Astrocyte (in vitro differentiated cells and primary cell): ENCODE measurements at regions not wholly inside any gene's neighbourhood (a gene's known extent, or its start where the extent isn't known, plus 50 kb on each side); places are given as distances from the start of the nearest gene placed in this dataset.
"Not testable (repeated sequence)": the region's sequence is repeated elsewhere in the genome, so short reads cannot be mapped to it uniquely, and the experiment has no call there.

Experiments
- DNase-seq: peaks from one replicate; pipeline ENCODE4 v3.0.0-alpha.2; 2010; ENCODE audit warnings: low read depth
- FAIRE-seq: peaks from 2 replicates; lab custom pipeline; 2011; peaks lifted over from hg19 to GRCh38; lab: Jason Lieb, UNC
- H2AFZ ChIP-seq: 2 replicates; pipeline ENCODE4 v1.6.0; 2012; ENCODE audit warnings: low read depth, low read length, inconsistent platforms
- H3K27ac ChIP-seq: 2 replicates; pipeline ENCODE4 v1.5.1; 2011; ENCODE audit warnings: low read depth, low read length, inconsistent platforms
- H3K27me3 ChIP-seq: 2 replicates; pipeline ENCODE4 v1.6.0; 2011; ENCODE audit warnings: low read length, inconsistent platforms; ENCODE audit not compliant: insufficient read depth
- H3K36me3 ChIP-seq: 2 replicates; pipeline ENCODE4 v1.5.1; 2011; ENCODE audit warnings: low read length, inconsistent platforms; ENCODE audit not compliant: insufficient read depth
- H3K4me1 ChIP-seq: 2 replicates; pipeline ENCODE4 v1.5.1; 2011; ENCODE audit warnings: low read length, inconsistent platforms; ENCODE audit not compliant: insufficient read depth
- H3K4me2 ChIP-seq: 2 replicates; pipeline ENCODE4 v1.6.0; 2012; ENCODE audit warnings: low read length, inconsistent platforms
- H3K4me3 ChIP-seq: 2 replicates; pipeline ENCODE4 v1.5.1; 2011; ENCODE audit warnings: low read depth, mild to moderate bottlenecking, low read length, inconsistent platforms; ENCODE audit not compliant: insufficient read depth
- H3K79me2 ChIP-seq: 2 replicates; pipeline ENCODE4 v1.6.0; 2012; ENCODE audit warnings: mild to moderate bottlenecking, low read length, inconsistent platforms; ENCODE audit not compliant: insufficient read depth
- H3K9ac ChIP-seq: 2 replicates; pipeline ENCODE4 v1.6.0; 2012; ENCODE audit warnings: mild to moderate bottlenecking, low read length, inconsistent platforms
- H3K9me3 ChIP-seq: 2 replicates; pipeline ENCODE4 v1.5.1; 2012; ENCODE audit warnings: low read depth, mild to moderate bottlenecking, low read length, inconsistent platforms; ENCODE audit not compliant: insufficient read depth
- H4K20me1 ChIP-seq: 2 replicates; pipeline ENCODE4 v1.6.0; 2012; ENCODE audit warnings: low read length, inconsistent platforms; ENCODE audit not compliant: insufficient read depth
- H3K27ac Mint-ChIP-seq: one replicate; pipeline ENCODE4 v1.8.0; 2021; ENCODE audit warnings: mild to moderate bottlenecking, mixed read lengths; ENCODE audit not compliant: unreplicated experiment
- H3K27me3 Mint-ChIP-seq: one replicate; pipeline ENCODE4 v1.8.0; 2021; ENCODE audit warnings: low read depth, mixed read lengths; ENCODE audit not compliant: unreplicated experiment
- H3K36me3 Mint-ChIP-seq: one replicate; pipeline ENCODE4 v1.8.0; 2021; ENCODE audit warnings: low read depth, mixed read lengths; ENCODE audit not compliant: unreplicated experiment
- H3K4me1 Mint-ChIP-seq: one replicate; pipeline ENCODE4 v1.8.0; 2021; ENCODE audit warnings: low read depth, mixed read lengths; ENCODE audit not compliant: unreplicated experiment
- H3K4me3 Mint-ChIP-seq: one replicate; pipeline ENCODE4 v1.8.0; 2021; ENCODE audit warnings: mild to moderate bottlenecking, moderate library complexity, mixed read lengths; ENCODE audit not compliant: unreplicated experiment
- H3K9me3 Mint-ChIP-seq: one replicate; pipeline ENCODE4 v1.8.0; 2021; ENCODE audit warnings: mild to moderate bottlenecking, mixed read lengths; ENCODE audit not compliant: unreplicated experiment
- EZH2 ChIP-seq: IDR thresholded peaks from 2 replicates; pipeline ENCODE4 v1.6.1; 2012; ENCODE audit warnings: mild to moderate bottlenecking, low read length, inconsistent platforms; ENCODE audit not compliant: insufficient read depth
- TF ChIP-seq, protein P1 (sequence below): IDR thresholded peaks from 2 replicates; pipeline ENCODE4 v1.5.1; 2011; ENCODE audit warnings: low read depth, mild to moderate bottlenecking, inconsistent platforms, low read length, moderate library complexity; ENCODE audit not compliant: insufficient read depth

- H3K9me3 ChIP-seq = no peaks in the 10 kb centered on the region
- no peak overlapping the region for H3K4me3 ChIP-seq
- H3K4me1 Mint-ChIP-seq = peaks cover 6% of the 10 kb centered on the region
- H3K36me3 ChIP-seq = no peaks in the 10 kb centered on the region
- H4K20me1 ChIP-seq = no peaks in the 10 kb centered on the region
- FAIRE-seq (no peak), DNase-seq (no peak)
- no peak overlapping the region for H3K27ac Mint-ChIP-seq
- H3K79me2 ChIP-seq = no peaks in the 10 kb centered on the region
- no peak overlapping the region for H2AFZ ChIP-seq
- H3K9ac ChIP-seq = no peak overlapping the region
- no peaks in the 10 kb centered on the region for H3K27me3 Mint-ChIP-seq
- H3K4me3 Mint-ChIP-seq = no peak overlapping the region
- no peaks in the 10 kb centered on the region for H3K4me1 ChIP-seq
- H3K27me3 ChIP-seq = no peaks in the 10 kb centered on the region
- no peak overlapping the region for H3K4me2 ChIP-seq
- no peak for TF ChIP-seq EZH2
- TF ChIP-seq, protein P1, sequence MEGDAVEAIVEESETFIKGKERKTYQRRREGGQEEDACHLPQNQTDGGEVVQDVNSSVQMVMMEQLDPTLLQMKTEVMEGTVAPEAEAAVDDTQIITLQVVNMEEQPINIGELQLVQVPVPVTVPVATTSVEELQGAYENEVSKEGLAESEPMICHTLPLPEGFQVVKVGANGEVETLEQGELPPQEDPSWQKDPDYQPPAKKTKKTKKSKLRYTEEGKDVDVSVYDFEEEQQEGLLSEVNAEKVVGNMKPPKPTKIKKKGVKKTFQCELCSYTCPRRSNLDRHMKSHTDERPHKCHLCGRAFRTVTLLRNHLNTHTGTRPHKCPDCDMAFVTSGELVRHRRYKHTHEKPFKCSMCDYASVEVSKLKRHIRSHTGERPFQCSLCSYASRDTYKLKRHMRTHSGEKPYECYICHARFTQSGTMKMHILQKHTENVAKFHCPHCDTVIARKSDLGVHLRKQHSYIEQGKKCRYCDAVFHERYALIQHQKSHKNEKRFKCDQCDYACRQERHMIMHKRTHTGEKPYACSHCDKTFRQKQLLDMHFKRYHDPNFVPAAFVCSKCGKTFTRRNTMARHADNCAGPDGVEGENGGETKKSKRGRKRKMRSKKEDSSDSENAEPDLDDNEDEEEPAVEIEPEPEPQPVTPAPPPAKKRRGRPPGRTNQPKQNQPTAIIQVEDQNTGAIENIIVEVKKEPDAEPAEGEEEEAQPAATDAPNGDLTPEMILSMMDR = no peak
- no peak overlapping the region for H3K27ac ChIP-seq
- H3K9me3 Mint-ChIP-seq = no peaks in the 10 kb centered on the region
- H3K36me3 Mint-ChIP-seq = no peaks in the 10 kb centered on the region
Measured at GRCh38 chrX:65195621-65196020, 219.4 kb upstream of the ZC4H2 start.

GRCh38 chrX:65194547-65194946 is 218.3 kb upstream of the ZC4H2 start:
- no peak overlapping the region for H3K27ac Mint-ChIP-seq
- Histone ChIP-seq H3K79me2 (no peaks in the 10 kb centered on the region), H3K4me3 (no peak overlapping the region), H4K20me1 (no peaks in the 10 kb centered on the region), H2AFZ (no peak overlapping the region), H3K9me3 (no peaks in the 10 kb centered on the region), H3K36me3 (no peaks in the 10 kb centered on the region), H3K4me2 (no peak overlapping the region), H3K9ac (no peak overlapping the region), H3K4me1 (no peaks in the 10 kb centered on the region), H3K27me3 (no peaks in the 10 kb centered on the region), H3K27ac (no peak overlapping the region)
- H3K9me3 Mint-ChIP-seq = no peaks in the 10 kb centered on the region
- no peaks in the 10 kb centered on the region for H3K27me3 Mint-ChIP-seq
- H3K4me3 Mint-ChIP-seq = no peak overlapping the region
- FAIRE-seq (no peak), DNase-seq (no peak)
- H3K4me1 Mint-ChIP-seq = peaks cover 6% of the 10 kb centered on the region
- no peak for TF ChIP-seq EZH2
- TF ChIP-seq, protein P1 = no peak
- H3K36me3 Mint-ChIP-seq = no peaks in the 10 kb centered on the region

DNA sequence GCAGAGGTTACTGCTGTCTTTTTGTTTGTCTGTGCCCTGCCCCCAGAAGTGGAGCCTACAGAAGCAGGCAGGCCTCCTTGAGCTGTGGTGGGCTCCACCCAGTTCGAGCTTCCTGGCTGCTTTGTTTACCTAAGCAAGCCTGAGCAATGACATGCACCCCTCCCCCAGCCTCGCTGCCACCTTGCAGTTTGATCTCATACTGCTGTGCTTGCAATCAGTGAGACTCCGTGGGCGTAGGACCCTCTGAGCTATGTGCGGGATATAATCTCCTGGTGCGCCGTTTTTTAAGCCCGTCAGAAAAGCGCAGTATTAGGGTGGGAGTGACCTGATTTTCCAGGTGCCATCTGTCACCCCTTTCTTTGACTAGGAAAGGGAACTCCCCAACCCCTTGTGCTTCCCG is 187.1 kb upstream of the ZC4H2 start:
- not testable (repeated sequence) for H3K4me3 ChIP-seq, H3K79me2 ChIP-seq, H3K9me3 ChIP-seq, H3K27me3 Mint-ChIP-seq, H3K27me3 ChIP-seq, H2AFZ ChIP-seq, H3K4me1 ChIP-seq, H3K4me1 Mint-ChIP-seq, H4K20me1 ChIP-seq, H3K36me3 Mint-ChIP-seq, FAIRE-seq, H3K27ac ChIP-seq, DNase-seq, H3K4me2 ChIP-seq, H3K9ac ChIP-seq, H3K36me3 ChIP-seq, H3K27ac Mint-ChIP-seq, H3K4me3 Mint-ChIP-seq
- peaks cover 11% of the 10 kb centered on the region for H3K9me3 Mint-ChIP-seq
